ENCODE measurements at regions not wholly inside any gene's neighbourhood (a gene's known extent, or its start where the extent isn't known, plus 50 kb on each side); places are given as distances from the start of the nearest gene placed in this dataset.

DNA sequence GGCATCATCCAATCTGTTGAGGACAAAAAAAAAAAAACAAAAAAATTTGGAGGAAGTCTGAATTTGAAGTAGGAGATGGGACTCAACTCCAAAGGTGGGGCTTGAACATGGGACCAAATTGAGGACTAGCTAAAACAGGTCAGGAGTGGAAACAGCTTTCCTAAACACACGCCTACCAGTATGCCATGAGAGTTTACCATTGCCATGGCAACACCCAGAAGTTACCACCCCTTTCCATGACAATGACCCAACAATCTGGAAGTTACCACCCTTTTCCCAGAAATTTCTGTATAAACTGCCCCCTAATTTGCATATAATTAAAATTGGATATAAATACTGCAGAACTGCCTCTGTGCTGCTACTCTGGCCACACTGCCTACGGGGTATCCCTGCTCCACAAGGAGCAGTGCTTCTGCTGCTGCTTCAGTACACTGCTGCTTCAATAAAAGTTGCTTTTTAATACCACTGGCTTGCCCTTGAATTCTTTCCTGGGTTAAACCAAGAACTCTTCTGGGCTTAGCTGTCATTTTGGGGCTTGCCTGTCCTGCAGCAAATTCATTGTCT lies 73.3 kb upstream of the FSIP2 start:
- Mint-ChIP-seq H3K27me3 (ENCODE audit: low read depth) (no peaks in the 10 kb centered on the region), H3K36me3 (no peaks in the 10 kb centered on the region), H3K4me1 (peaks cover 12% of the 10 kb centered on the region), H3K27ac (no peak overlapping the region), H3K4me3 (no peak overlapping the region), H3K9me3 (no peaks in the 10 kb centered on the region)
- ChIA-PET POLR2A (interaction anchor here (0.6 kb wide), 2 partner anchors 802 to 986 kb away, joined by 3 to 8 read pairs; no protein-coding TSS in a partner anchor), CTCF (interaction anchor here (0.8 kb wide), 1 partner anchor 74 kb away, joined by 3 read pairs; no protein-coding TSS in a partner anchor)
- DNase-seq (ENCODE audit: low spot score) = peak; percentile 10
- ATAC-seq = peak; percentile 47
- TF ChIP-seq SOX15 (CRISPR knock-in tag; IDR thresholded peaks at IDR 0.05) (no peak), SP1 (CRISPR knock-in tag; conservative IDR thresholded peaks at IDR 0.05) (no peak), ZNF317 (CRISPR knock-in tag; IDR thresholded peaks at IDR 0.05; ENCODE audit: borderline replicate concordance, low read depth) (no peak), IRF2 (CRISPR knock-in tag; IDR thresholded peaks at IDR 0.05; ENCODE audit: borderline replicate concordance, low read depth) (no peak), ZNF416 (CRISPR knock-in tag; IDR thresholded peaks at IDR 0.05) (no peak), ZNF396 (CRISPR knock-in tag; IDR thresholded peaks at IDR 0.05; ENCODE audit: borderline replicate concordance) (no peak), ZNF671 (CRISPR knock-in tag; IDR thresholded peaks at IDR 0.05) (no peak), JUN (CRISPR knock-in tag; IDR thresholded peaks at IDR 0.05) (no peak)
- TF ChIP-seq, protein P1, sequence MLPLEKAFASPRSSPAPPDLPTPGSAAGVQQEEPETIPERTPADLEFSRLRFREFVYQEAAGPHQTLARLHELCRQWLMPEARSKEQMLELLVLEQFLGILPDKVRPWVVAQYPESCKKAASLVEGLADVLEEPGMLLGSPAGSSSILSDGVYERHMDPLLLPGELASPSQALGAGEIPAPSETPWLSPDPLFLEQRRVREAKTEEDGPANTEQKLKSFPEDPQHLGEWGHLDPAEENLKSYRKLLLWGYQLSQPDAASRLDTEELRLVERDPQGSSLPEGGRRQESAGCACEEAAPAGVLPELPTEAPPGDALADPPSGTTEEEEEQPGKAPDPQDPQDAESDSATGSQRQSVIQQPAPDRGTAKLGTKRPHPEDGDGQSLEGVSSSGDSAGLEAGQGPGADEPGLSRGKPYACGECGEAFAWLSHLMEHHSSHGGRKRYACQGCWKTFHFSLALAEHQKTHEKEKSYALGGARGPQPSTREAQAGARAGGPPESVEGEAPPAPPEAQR (CRISPR knock-in tag; IDR thresholded peaks at IDR 0.05) = no peak
- TF ChIP-seq, protein P2, sequence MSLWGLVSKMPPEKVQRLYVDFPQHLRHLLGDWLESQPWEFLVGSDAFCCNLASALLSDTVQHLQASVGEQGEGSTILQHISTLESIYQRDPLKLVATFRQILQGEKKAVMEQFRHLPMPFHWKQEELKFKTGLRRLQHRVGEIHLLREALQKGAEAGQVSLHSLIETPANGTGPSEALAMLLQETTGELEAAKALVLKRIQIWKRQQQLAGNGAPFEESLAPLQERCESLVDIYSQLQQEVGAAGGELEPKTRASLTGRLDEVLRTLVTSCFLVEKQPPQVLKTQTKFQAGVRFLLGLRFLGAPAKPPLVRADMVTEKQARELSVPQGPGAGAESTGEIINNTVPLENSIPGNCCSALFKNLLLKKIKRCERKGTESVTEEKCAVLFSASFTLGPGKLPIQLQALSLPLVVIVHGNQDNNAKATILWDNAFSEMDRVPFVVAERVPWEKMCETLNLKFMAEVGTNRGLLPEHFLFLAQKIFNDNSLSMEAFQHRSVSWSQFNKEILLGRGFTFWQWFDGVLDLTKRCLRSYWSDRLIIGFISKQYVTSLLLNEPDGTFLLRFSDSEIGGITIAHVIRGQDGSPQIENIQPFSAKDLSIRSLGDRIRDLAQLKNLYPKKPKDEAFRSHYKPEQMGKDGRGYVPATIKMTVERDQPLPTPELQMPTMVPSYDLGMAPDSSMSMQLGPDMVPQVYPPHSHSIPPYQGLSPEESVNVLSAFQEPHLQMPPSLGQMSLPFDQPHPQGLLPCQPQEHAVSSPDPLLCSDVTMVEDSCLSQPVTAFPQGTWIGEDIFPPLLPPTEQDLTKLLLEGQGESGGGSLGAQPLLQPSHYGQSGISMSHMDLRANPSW (CRISPR knock-in tag; conservative IDR thresholded peaks at IDR 0.05; ENCODE audit: low read depth) = no peak
- TF ChIP-seq, protein P3, sequence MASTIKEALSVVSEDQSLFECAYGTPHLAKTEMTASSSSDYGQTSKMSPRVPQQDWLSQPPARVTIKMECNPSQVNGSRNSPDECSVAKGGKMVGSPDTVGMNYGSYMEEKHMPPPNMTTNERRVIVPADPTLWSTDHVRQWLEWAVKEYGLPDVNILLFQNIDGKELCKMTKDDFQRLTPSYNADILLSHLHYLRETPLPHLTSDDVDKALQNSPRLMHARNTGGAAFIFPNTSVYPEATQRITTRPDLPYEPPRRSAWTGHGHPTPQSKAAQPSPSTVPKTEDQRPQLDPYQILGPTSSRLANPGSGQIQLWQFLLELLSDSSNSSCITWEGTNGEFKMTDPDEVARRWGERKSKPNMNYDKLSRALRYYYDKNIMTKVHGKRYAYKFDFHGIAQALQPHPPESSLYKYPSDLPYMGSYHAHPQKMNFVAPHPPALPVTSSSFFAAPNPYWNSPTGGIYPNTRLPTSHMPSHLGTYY (CRISPR knock-in tag; IDR thresholded peaks at IDR 0.05) = no peak
- TF ChIP-seq, protein P4, sequence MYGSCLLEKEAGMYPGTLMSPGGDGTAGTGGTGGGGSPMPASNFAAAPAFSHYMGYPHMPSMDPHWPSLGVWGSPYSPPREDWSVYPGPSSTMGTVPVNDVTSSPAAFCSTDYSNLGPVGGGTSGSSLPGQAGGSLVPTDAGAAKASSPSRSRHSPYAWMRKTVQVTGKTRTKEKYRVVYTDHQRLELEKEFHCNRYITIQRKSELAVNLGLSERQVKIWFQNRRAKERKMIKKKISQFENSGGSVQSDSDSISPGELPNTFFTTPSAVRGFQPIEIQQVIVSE (CRISPR knock-in tag; IDR thresholded peaks at IDR 0.05; ENCODE audit: borderline replicate concordance) = no peak
- TF ChIP-seq, protein P5, sequence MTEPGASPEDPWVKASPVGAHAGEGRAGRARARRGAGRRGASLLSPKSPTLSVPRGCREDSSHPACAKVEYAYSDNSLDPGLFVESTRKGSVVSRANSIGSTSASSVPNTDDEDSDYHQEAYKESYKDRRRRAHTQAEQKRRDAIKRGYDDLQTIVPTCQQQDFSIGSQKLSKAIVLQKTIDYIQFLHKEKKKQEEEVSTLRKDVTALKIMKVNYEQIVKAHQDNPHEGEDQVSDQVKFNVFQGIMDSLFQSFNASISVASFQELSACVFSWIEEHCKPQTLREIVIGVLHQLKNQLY (CRISPR knock-in tag; IDR thresholded peaks at IDR 0.05) = no peak
- TF ChIP-seq, protein P6, sequence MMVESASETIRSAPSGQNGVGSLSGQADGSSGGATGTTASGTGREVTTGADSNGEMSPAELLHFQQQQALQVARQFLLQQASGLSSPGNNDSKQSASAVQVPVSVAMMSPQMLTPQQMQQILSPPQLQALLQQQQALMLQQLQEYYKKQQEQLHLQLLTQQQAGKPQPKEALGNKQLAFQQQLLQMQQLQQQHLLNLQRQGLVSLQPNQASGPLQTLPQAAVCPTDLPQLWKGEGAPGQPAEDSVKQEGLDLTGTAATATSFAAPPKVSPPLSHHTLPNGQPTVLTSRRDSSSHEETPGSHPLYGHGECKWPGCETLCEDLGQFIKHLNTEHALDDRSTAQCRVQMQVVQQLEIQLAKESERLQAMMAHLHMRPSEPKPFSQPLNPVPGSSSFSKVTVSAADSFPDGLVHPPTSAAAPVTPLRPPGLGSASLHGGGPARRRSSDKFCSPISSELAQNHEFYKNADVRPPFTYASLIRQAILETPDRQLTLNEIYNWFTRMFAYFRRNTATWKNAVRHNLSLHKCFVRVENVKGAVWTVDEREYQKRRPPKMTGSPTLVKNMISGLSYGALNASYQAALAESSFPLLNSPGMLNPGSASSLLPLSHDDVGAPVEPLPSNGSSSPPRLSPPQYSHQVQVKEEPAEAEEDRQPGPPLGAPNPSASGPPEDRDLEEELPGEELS (CRISPR knock-in tag; IDR thresholded peaks at IDR 0.05) = no peak
- TF ChIP-seq, protein P7, sequence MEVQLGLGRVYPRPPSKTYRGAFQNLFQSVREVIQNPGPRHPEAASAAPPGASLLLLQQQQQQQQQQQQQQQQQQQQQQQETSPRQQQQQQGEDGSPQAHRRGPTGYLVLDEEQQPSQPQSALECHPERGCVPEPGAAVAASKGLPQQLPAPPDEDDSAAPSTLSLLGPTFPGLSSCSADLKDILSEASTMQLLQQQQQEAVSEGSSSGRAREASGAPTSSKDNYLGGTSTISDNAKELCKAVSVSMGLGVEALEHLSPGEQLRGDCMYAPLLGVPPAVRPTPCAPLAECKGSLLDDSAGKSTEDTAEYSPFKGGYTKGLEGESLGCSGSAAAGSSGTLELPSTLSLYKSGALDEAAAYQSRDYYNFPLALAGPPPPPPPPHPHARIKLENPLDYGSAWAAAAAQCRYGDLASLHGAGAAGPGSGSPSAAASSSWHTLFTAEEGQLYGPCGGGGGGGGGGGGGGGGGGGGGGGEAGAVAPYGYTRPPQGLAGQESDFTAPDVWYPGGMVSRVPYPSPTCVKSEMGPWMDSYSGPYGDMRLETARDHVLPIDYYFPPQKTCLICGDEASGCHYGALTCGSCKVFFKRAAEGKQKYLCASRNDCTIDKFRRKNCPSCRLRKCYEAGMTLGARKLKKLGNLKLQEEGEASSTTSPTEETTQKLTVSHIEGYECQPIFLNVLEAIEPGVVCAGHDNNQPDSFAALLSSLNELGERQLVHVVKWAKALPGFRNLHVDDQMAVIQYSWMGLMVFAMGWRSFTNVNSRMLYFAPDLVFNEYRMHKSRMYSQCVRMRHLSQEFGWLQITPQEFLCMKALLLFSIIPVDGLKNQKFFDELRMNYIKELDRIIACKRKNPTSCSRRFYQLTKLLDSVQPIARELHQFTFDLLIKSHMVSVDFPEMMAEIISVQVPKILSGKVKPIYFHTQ (CRISPR knock-in tag; IDR thresholded peaks at IDR 0.05) = no peak
- TF ChIP-seq, protein P8, sequence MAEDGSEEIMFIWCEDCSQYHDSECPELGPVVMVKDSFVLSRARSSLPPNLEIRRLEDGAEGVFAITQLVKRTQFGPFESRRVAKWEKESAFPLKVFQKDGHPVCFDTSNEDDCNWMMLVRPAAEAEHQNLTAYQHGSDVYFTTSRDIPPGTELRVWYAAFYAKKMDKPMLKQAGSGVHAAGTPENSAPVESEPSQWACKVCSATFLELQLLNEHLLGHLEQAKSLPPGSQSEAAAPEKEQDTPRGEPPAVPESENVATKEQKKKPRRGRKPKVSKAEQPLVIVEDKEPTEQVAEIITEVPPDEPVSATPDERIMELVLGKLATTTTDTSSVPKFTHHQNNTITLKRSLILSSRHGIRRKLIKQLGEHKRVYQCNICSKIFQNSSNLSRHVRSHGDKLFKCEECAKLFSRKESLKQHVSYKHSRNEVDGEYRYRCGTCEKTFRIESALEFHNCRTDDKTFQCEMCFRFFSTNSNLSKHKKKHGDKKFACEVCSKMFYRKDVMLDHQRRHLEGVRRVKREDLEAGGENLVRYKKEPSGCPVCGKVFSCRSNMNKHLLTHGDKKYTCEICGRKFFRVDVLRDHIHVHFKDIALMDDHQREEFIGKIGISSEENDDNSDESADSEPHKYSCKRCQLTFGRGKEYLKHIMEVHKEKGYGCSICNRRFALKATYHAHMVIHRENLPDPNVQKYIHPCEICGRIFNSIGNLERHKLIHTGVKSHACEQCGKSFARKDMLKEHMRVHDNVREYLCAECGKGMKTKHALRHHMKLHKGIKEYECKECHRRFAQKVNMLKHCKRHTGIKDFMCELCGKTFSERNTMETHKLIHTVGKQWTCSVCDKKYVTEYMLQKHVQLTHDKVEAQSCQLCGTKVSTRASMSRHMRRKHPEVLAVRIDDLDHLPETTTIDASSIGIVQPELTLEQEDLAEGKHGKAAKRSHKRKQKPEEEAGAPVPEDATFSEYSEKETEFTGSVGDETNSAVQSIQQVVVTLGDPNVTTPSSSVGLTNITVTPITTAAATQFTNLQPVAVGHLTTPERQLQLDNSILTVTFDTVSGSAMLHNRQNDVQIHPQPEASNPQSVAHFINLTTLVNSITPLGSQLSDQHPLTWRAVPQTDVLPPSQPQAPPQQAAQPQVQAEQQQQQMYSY (CRISPR knock-in tag; IDR thresholded peaks at IDR 0.05) = no peak
- TF ChIP-seq, protein P9, sequence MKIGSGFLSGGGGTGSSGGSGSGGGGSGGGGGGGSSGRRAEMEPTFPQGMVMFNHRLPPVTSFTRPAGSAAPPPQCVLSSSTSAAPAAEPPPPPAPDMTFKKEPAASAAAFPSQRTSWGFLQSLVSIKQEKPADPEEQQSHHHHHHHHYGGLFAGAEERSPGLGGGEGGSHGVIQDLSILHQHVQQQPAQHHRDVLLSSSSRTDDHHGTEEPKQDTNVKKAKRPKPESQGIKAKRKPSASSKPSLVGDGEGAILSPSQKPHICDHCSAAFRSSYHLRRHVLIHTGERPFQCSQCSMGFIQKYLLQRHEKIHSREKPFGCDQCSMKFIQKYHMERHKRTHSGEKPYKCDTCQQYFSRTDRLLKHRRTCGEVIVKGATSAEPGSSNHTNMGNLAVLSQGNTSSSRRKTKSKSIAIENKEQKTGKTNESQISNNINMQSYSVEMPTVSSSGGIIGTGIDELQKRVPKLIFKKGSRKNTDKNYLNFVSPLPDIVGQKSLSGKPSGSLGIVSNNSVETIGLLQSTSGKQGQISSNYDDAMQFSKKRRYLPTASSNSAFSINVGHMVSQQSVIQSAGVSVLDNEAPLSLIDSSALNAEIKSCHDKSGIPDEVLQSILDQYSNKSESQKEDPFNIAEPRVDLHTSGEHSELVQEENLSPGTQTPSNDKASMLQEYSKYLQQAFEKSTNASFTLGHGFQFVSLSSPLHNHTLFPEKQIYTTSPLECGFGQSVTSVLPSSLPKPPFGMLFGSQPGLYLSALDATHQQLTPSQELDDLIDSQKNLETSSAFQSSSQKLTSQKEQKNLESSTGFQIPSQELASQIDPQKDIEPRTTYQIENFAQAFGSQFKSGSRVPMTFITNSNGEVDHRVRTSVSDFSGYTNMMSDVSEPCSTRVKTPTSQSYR (CRISPR knock-in tag; IDR thresholded peaks at IDR 0.05) = no peak
